ENCODE measurements at regions not wholly inside any gene's neighbourhood (a gene's known extent, or its start where the extent isn't known, plus 50 kb on each side); places are given as distances from the start of the nearest gene placed in this dataset.

- TF ChIP-seq CTCF (IDR thresholded peaks at IDR 0.05) (no peak), EZH2 (IDR thresholded peaks at IDR 0.05) (no peak)
Measured at GRCh38 chr6:130615816-130616215, 211.4 kb upstream of the SMLR1 start.
